Upper lobe of left lung (tissue), 4 donors: ENCODE measurements at regions not wholly inside any gene's neighbourhood (a gene's known extent, or its start where the extent isn't known, plus 50 kb on each side); places are given as distances from the start of the nearest gene placed in this dataset.

ENCODE experiments used
- CTCF ChIP-seq, 6 experiments: fragments of 450-650 bp in 4 of 6; fragments of 200-600 bp in 2 of 6; sonication (generic) in 2 of 6; IDR thresholded peaks; one replicate each; pipeline ENCODE4 v1.5.1; 2016 to 2019; ENCODE audit warnings: antibody characterized with exemption in 6 of 6
- POLR2AphosphoS5 ChIP-seq, 2 donors: sonication (generic); formaldehyde crosslinking; IDR thresholded peaks; one replicate each; pipeline ENCODE4 v1.5.1; 2017; ENCODE audit warnings: antibody characterized with exemption in 2 of 2

GRCh38 chr13:105165449-105166125, 1369.9 kb downstream of the EFNB2 start:
- no peak for TF ChIP-seq CTCF (IDR thresholded peaks at IDR 0.05)
- no peak for TF ChIP-seq POLR2AphosphoS5 (IDR thresholded peaks at IDR 0.05)
